Body of pancreas (tissue), 4 donors: ENCODE measurements at regions not wholly inside any gene's neighbourhood (a gene's known extent, or its start where the extent isn't known, plus 50 kb on each side); places are given as distances from the start of the nearest gene placed in this dataset.

Source experiments
- CTCF ChIP-seq, 7 experiments: fragments of 450-650 bp in 4 of 7; fragments of 200-600 bp in 3 of 7; sonication (generic) in 3 of 7; IDR thresholded peaks; one replicate each; pipeline ENCODE4 v1.5.1; 2016 to 2019; ENCODE audit warnings: antibody characterized with exemption in 7 of 7
- POLR2A ChIP-seq, 3 donors: fragments of 450-650 bp; IDR thresholded peaks; one replicate each; pipeline ENCODE4 v1.6.1; 2016; ENCODE audit warnings: antibody characterized with exemption in 3 of 3, mild to moderate bottlenecking in 2 of 3

- no peak for TF ChIP-seq CTCF (IDR thresholded peaks at IDR 0.05)
- TF ChIP-seq POLR2A (IDR thresholded peaks at IDR 0.05) = no peak
Measured at GRCh38 chr11:129319751-129320150, 55.9 kb upstream of the BARX2 start.
